22Rv1 (cell line): ENCODE measurements at regions not wholly inside any gene's neighbourhood (a gene's known extent, or its start where the extent isn't known, plus 50 kb on each side); places are given as distances from the start of the nearest gene placed in this dataset.

Source experiments
- CTCF ChIP-seq: fragments of 450-650 bp; IDR thresholded peaks from 2 replicates; pipeline ENCODE4 v1.5.1; 2017; ENCODE audit warnings: mild to moderate bottlenecking
- ZFX ChIP-seq: fragments of 450-650 bp; IDR thresholded peaks from 2 replicates; pipeline ENCODE4 v1.6.1; 2017; ENCODE audit warnings: antibody characterized with exemption, borderline replicate concordance

GRCh38 chr4:155506745-155507144 lies 130.0 kb upstream of the MAP9 start:
- no peak for TF ChIP-seq CTCF
- no peak for TF ChIP-seq ZFX
